ENCODE measurements at regions not wholly inside any gene's neighbourhood (a gene's known extent, or its start where the extent isn't known, plus 50 kb on each side); places are given as distances from the start of the nearest gene placed in this dataset.

GRCh38 chr2:207419331-207419730 lies 110.4 kb upstream of the CREB1 start:
- no peak for DNase-seq (ENCODE audit: low spot score)
- Histone ChIP-seq H3K27me3 (ENCODE audit: control insufficient read depth in 4 of 4, insufficient read depth in 4 of 4, low read length in 3 of 4) (no peaks in the 10 kb centered on the region), H3K4me3 (ENCODE audit: low read depth in 1 of 3, low read length in 3 of 3) (no peak overlapping the region), H3K9ac (ENCODE audit: low read depth in 1 of 2, low read length in 2 of 2) (no peak overlapping the region), H3K4me1 (ENCODE audit: control insufficient read depth in 4 of 4, insufficient read depth in 4 of 4, low read length in 3 of 4) (peaks cover 0 to 2% (median 1%) of the 10 kb centered on the region in 4 donors), H3K9me3 (ENCODE audit: control insufficient read depth in 4 of 4, low read length in 3 of 4) (no peaks in the 10 kb centered on the region), H3K36me3 (ENCODE audit: control insufficient read depth in 4 of 4, insufficient read depth in 3 of 4, low read depth in 1 of 4, low read length in 3 of 4) (no peaks in the 10 kb centered on the region), H3K27ac (ENCODE audit: low read depth in 1 of 2, low read length in 2 of 2) (no peak overlapping the region)
- TF ChIP-seq HNF4G (IDR thresholded peaks at IDR 0.05) (no peak), YY1 (IDR thresholded peaks at IDR 0.05) (no peak), FOXA1 (IDR thresholded peaks at IDR 0.05) (no peak), NR2F2 (IDR thresholded peaks at IDR 0.05) (no peak)
- TF ChIP-seq, protein P1, sequence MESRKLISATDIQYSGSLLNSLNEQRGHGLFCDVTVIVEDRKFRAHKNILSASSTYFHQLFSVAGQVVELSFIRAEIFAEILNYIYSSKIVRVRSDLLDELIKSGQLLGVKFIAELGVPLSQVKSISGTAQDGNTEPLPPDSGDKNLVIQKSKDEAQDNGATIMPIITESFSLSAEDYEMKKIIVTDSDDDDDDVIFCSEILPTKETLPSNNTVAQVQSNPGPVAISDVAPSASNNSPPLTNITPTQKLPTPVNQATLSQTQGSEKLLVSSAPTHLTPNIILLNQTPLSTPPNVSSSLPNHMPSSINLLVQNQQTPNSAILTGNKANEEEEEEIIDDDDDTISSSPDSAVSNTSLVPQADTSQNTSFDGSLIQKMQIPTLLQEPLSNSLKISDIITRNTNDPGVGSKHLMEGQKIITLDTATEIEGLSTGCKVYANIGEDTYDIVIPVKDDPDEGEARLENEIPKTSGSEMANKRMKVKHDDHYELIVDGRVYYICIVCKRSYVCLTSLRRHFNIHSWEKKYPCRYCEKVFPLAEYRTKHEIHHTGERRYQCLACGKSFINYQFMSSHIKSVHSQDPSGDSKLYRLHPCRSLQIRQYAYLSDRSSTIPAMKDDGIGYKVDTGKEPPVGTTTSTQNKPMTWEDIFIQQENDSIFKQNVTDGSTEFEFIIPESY (IDR thresholded peaks at IDR 0.05) = no peak
- 95% methylated on average over 4 of the region's 4 CpGs for WGBS

DNA sequence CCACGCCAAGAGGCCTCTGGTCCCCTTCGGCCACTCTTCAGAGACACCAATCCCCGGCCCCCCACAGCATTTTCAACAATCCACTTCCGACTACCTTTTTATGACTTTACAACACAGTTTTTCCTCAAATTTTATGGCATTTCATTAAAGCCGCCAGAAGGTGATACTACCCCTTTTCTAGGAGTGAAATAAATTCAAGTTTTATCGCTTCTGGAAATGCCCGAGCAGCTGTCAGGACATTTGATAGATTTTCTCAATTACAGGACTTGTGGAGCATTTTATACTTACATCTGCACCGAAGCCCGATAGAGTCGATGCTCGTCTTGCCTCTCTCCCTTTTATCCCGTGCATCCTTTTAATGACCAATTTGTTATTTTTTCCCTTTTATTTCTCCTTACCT lies 108.1 kb upstream of the CREB1 start:
- WGBS = 96% methylated on average over 12 of the region's 12 CpGs
- DNase-seq (ENCODE audit: low spot score) = no peak
- H3K36me3 ChIP-seq (ENCODE audit: control insufficient read depth in 4 of 4, insufficient read depth in 3 of 4, low read depth in 1 of 4, low read length in 3 of 4) = no peaks in the 10 kb centered on the region
- no peak for TF ChIP-seq JUND (IDR thresholded peaks at IDR 0.05)
- TF ChIP-seq YY1 (IDR thresholded peaks at IDR 0.05) = no peak
- TF ChIP-seq RXRA (IDR thresholded peaks at IDR 0.05) = no peak
- no peak for TF ChIP-seq HNF4G (IDR thresholded peaks at IDR 0.05)
- TF ChIP-seq, protein P2, sequence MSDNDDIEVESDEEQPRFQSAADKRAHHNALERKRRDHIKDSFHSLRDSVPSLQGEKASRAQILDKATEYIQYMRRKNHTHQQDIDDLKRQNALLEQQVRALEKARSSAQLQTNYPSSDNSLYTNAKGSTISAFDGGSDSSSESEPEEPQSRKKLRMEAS (IDR thresholded peaks at IDR 0.05) = no peak
- no peak for TF ChIP-seq FOXA2 (IDR thresholded peaks at IDR 0.05)
- TF ChIP-seq, protein P1 (IDR thresholded peaks at IDR 0.05) = no peak
- no peak for TF ChIP-seq NR2F2 (IDR thresholded peaks at IDR 0.05)
- TF ChIP-seq SP1 (IDR thresholded peaks at IDR 0.05) = no peak
- TF ChIP-seq TAF1 (conservative IDR thresholded peaks at IDR 0.05) = no peak
- H3K4me1 ChIP-seq (ENCODE audit: control insufficient read depth in 4 of 4, insufficient read depth in 4 of 4, low read length in 3 of 4) = peaks cover 0 to 2% (median 0%) of the 10 kb centered on the region in 4 donors
- no peak overlapping the region for H3K27ac ChIP-seq (ENCODE audit: low read depth in 1 of 2, low read length in 2 of 2)
- no peak overlapping the region for H3K4me3 ChIP-seq (ENCODE audit: low read depth in 1 of 3, low read length in 3 of 3)
- H3K27me3 ChIP-seq (ENCODE audit: control insufficient read depth in 4 of 4, insufficient read depth in 4 of 4, low read length in 3 of 4) = no peaks in the 10 kb centered on the region
- no peaks in the 10 kb centered on the region for H3K9me3 ChIP-seq (ENCODE audit: control insufficient read depth in 4 of 4, low read length in 3 of 4)
- H3K9ac ChIP-seq (ENCODE audit: low read depth in 1 of 2, low read length in 2 of 2) = no peak overlapping the region

- Histone ChIP-seq H3K27me3 (ENCODE audit: control insufficient read depth in 4 of 4, insufficient read depth in 4 of 4, low read length in 3 of 4) (no peaks in the 10 kb centered on the region), H3K9me3 (ENCODE audit: control insufficient read depth in 4 of 4, low read length in 3 of 4) (no peaks in the 10 kb centered on the region), H3K27ac (ENCODE audit: low read depth in 1 of 2, low read length in 2 of 2) (no peak overlapping the region), H3K9ac (ENCODE audit: low read depth in 1 of 2, low read length in 2 of 2) (no peak overlapping the region), H3K4me3 (ENCODE audit: low read depth in 1 of 3, low read length in 3 of 3) (no peak overlapping the region), H3K36me3 (ENCODE audit: control insufficient read depth in 4 of 4, insufficient read depth in 3 of 4, low read depth in 1 of 4, low read length in 3 of 4) (no peaks in the 10 kb centered on the region), H3K4me1 (ENCODE audit: control insufficient read depth in 4 of 4, insufficient read depth in 4 of 4, low read length in 3 of 4) (no peaks in the 10 kb centered on the region)
- no peak for DNase-seq (ENCODE audit: low spot score)
- no peak for TF ChIP-seq FOXA2 (IDR thresholded peaks at IDR 0.05)
- TF ChIP-seq GABPA (IDR thresholded peaks at IDR 0.05 in 1 of 2, conservative IDR thresholded peaks at IDR 0.05 in 1 of 2) = no peak
- TF ChIP-seq, protein P3, sequence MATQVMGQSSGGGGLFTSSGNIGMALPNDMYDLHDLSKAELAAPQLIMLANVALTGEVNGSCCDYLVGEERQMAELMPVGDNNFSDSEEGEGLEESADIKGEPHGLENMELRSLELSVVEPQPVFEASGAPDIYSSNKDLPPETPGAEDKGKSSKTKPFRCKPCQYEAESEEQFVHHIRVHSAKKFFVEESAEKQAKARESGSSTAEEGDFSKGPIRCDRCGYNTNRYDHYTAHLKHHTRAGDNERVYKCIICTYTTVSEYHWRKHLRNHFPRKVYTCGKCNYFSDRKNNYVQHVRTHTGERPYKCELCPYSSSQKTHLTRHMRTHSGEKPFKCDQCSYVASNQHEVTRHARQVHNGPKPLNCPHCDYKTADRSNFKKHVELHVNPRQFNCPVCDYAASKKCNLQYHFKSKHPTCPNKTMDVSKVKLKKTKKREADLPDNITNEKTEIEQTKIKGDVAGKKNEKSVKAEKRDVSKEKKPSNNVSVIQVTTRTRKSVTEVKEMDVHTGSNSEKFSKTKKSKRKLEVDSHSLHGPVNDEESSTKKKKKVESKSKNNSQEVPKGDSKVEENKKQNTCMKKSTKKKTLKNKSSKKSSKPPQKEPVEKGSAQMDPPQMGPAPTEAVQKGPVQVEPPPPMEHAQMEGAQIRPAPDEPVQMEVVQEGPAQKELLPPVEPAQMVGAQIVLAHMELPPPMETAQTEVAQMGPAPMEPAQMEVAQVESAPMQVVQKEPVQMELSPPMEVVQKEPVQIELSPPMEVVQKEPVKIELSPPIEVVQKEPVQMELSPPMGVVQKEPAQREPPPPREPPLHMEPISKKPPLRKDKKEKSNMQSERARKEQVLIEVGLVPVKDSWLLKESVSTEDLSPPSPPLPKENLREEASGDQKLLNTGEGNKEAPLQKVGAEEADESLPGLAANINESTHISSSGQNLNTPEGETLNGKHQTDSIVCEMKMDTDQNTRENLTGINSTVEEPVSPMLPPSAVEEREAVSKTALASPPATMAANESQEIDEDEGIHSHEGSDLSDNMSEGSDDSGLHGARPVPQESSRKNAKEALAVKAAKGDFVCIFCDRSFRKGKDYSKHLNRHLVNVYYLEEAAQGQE (IDR thresholded peaks at IDR 0.05) = no peak
- TF ChIP-seq RXRA (IDR thresholded peaks at IDR 0.05) = no peak
- TF ChIP-seq EGR1 (IDR thresholded peaks at IDR 0.05; ENCODE audit: low read depth in 2 of 2) = no peak
- no peak for TF ChIP-seq SP1 (IDR thresholded peaks at IDR 0.05)
- TF ChIP-seq FOXA1 (IDR thresholded peaks at IDR 0.05) = no peak
- no peak for TF ChIP-seq YY1 (IDR thresholded peaks at IDR 0.05)
- TF ChIP-seq NR2F2 (IDR thresholded peaks at IDR 0.05) = no peak
- no peak for TF ChIP-seq HNF4G (IDR thresholded peaks at IDR 0.05)
- no peak for TF ChIP-seq RAD21 (IDR thresholded peaks at IDR 0.05)
- TF ChIP-seq, protein P4, sequence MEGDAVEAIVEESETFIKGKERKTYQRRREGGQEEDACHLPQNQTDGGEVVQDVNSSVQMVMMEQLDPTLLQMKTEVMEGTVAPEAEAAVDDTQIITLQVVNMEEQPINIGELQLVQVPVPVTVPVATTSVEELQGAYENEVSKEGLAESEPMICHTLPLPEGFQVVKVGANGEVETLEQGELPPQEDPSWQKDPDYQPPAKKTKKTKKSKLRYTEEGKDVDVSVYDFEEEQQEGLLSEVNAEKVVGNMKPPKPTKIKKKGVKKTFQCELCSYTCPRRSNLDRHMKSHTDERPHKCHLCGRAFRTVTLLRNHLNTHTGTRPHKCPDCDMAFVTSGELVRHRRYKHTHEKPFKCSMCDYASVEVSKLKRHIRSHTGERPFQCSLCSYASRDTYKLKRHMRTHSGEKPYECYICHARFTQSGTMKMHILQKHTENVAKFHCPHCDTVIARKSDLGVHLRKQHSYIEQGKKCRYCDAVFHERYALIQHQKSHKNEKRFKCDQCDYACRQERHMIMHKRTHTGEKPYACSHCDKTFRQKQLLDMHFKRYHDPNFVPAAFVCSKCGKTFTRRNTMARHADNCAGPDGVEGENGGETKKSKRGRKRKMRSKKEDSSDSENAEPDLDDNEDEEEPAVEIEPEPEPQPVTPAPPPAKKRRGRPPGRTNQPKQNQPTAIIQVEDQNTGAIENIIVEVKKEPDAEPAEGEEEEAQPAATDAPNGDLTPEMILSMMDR (IDR thresholded peaks at IDR 0.05; ENCODE audit: low read depth, low read length, missing input control) = no peak
- no peak for TF ChIP-seq ATF3 (IDR thresholded peaks at IDR 0.05)
- TF ChIP-seq HNF4A (conservative IDR thresholded peaks at IDR 0.05) = no peak
- WGBS = 92% methylated on average over 3 of the region's 3 CpGs
These were observed 107.4 kb upstream of the CREB1 start for GRCh38 chr2:207422380-207422779.

All from liver (tissue), 8 donors.